GM12878 (cell line): ENCODE measurements at regions not wholly inside any gene's neighbourhood (a gene's known extent, or its start where the extent isn't known, plus 50 kb on each side); places are given as distances from the start of the nearest gene placed in this dataset.

Source experiments
- ATAC-seq: fragments of 200-7000 bp; cut with Tn5 transposase; 3 replicates; pipeline ENCODE4 v1.9.1; 2020; ENCODE audit warnings: mild to moderate bottlenecking, moderate library complexity
- BruUV-seq: library from RNA; stranded (reverse); fragments of 400-500 nt; replicated peaks from 2 replicates; lab custom pipeline; 2021; lab: Mats Ljungman, UMichigan
- CTCF ChIA-PET: fragments of 300-600 bp; sonication (Branson Sonifier 250); formaldehyde crosslinking; extraction: SDS; loops from one replicate; lab custom pipeline; 2021; ENCODE audit warnings: inconsistent platforms; lab: Yijun Ruan, JAX
- POLR2A ChIA-PET: fragments of 350-600 bp; formaldehyde crosslinking; extraction: SDS; loops from one replicate; lab custom pipeline; 2021; ENCODE audit warnings: inconsistent platforms; lab: Charles Lee
- RAD21 ChIA-PET: fragments of 300-600 bp; sonication (Branson Sonifier 250); formaldehyde crosslinking; loops from one replicate; lab custom pipeline; 2023; ENCODE audit warnings: antibody characterized with exemption; ENCODE audit not compliant: unreplicated experiment; lab: Charles Lee
- SMC1A ChIA-PET: fragments of 300-600 bp; sonication (Branson Sonifier 250); formaldehyde crosslinking; loops from one replicate; lab custom pipeline; 2023; ENCODE audit not compliant: unreplicated experiment, uncharacterized antibody; lab: Charles Lee
- DNase-seq: peaks from one replicate; pipeline ENCODE4 v3.0.0-alpha.2; 2011; ENCODE audit warnings: low read depth, low spot score
- FAIRE-seq: peaks from 3 replicates; lab custom pipeline; 2011; peaks lifted over from hg19 to GRCh38; lab: Jason Lieb, UNC
- H2AFZ ChIP-seq: 2 replicates; pipeline ENCODE4 v1.6.0; 2011; ENCODE audit warnings: low read depth, low read length, control low read depth; ENCODE audit not compliant: control insufficient read depth
- H3K27ac ChIP-seq: 2 replicates; pipeline ENCODE4 v1.5.1; 2011; ENCODE audit warnings: control low read depth; ENCODE audit not compliant: control insufficient read depth, insufficient read depth
- H3K27me3 ChIP-seq, 2 experiments: replicated peaks in 1 of 2; 2 replicates each; pipeline versions ENCODE4 v1.6.0 to v1.6.1; 2011; ENCODE audit warnings: low read length in 1 of 2; ENCODE audit not compliant: control insufficient read depth in 2 of 2, insufficient read depth in 2 of 2
- H3K36me3 ChIP-seq, 2 experiments: 2 replicates each; pipeline ENCODE4 v1.5.1; 2011; ENCODE audit warnings: low read length in 1 of 2; ENCODE audit not compliant: control insufficient read depth in 2 of 2, insufficient read depth in 2 of 2
- H3K4me1 ChIP-seq: 2 replicates; pipeline ENCODE4 v1.6.1; 2011; ENCODE audit warnings: mild to moderate bottlenecking, low read length, moderate library complexity, mixed read lengths; ENCODE audit not compliant: control insufficient read depth, insufficient read depth
- H3K4me2 ChIP-seq: 2 replicates; pipeline ENCODE4 v1.6.0; 2011; ENCODE audit warnings: control low read depth; ENCODE audit not compliant: control insufficient read depth, insufficient read depth
- H3K4me3 ChIP-seq: fragments of 200-600 bp; sonication (generic); 2 replicates; pipeline ENCODE4 v1.5.1; 2016
- H3K79me2 ChIP-seq: 2 replicates; pipeline ENCODE4 v1.6.0; 2011; ENCODE audit warnings: low read length; ENCODE audit not compliant: control insufficient read depth, insufficient read depth
- H3K9ac ChIP-seq: 2 replicates; pipeline ENCODE4 v1.8.0; 2011; ENCODE audit warnings: low read length, control low read depth, mixed read lengths; ENCODE audit not compliant: control insufficient read depth, insufficient read depth
- H3K9me3 ChIP-seq: replicated peaks from 3 replicates; pipeline ENCODE4 v1.5.1; 2011; ENCODE audit warnings: mild to moderate bottlenecking, low read length; ENCODE audit not compliant: control insufficient read depth, insufficient read depth
- H4K20me1 ChIP-seq: 2 replicates; pipeline ENCODE4 v1.6.0; 2011; ENCODE audit not compliant: control insufficient read depth, insufficient read depth
- IKZF1 ChIP-seq: fragments of 450-650 bp; conservative IDR thresholded peaks from 2 replicates; pipeline ENCODE4 v1.6.1; 2017; ENCODE audit warnings: antibody characterized with exemption, mild to moderate bottlenecking
- KAT2A ChIP-seq: conservative IDR thresholded peaks from 2 replicates; pipeline ENCODE4 v1.6.1; 2011; ENCODE audit warnings: low read depth, low read length; ENCODE audit not compliant: control insufficient read depth
- LARP7 ChIP-seq: fragments of 450-650 bp; IDR thresholded peaks from 2 replicates; pipeline ENCODE4 v1.6.1; 2017; ENCODE audit warnings: mild to moderate bottlenecking
- MTA3 ChIP-seq: IDR thresholded peaks from 2 replicates; pipeline ENCODE4 v1.6.1; 2012; ENCODE audit warnings: low read length, inconsistent platforms, borderline replicate concordance
- MYB ChIP-seq: fragments of 150-350 bp; IDR thresholded peaks from 2 replicates; pipeline ENCODE4 v1.6.1; 2014; ENCODE audit warnings: mild to moderate bottlenecking, low read depth, low read length, borderline replicate concordance
- NRF1 ChIP-seq: conservative IDR thresholded peaks from 2 replicates; pipeline ENCODE4 v1.6.1; 2011; ENCODE audit warnings: mild to moderate bottlenecking, low read depth, low read length, improper control_type of control experiment
- SUPT20H ChIP-seq: IDR thresholded peaks from 2 replicates; pipeline ENCODE4 v1.6.1; 2011; ENCODE audit warnings: low read depth, mild to moderate bottlenecking, low read length, moderate library complexity, borderline replicate concordance; ENCODE audit not compliant: control insufficient read depth
- WGBS: methylation state at CpG from one replicate; pipeline ENCODE4 v1.1.6; 2016; ENCODE audit warnings: low lambda C conversion rate; ENCODE audit not compliant: insufficient replicate concordance, insufficient coverage; ENCODE audit errors: missing lambda C conversion rate; 5-methylcytosine and 5-hydroxymethylcytosine counted together
- in situ Hi-C: fragments of 300-500 bp; cut with MboI; formaldehyde crosslinking; loops from 9 replicates; pipeline ENCODE4 v1.14.3; 2018; ENCODE audit warnings: mixed read lengths
- intact Hi-C: fragments of 100-400 bp; cut with micrococcal nuclease; formaldehyde crosslinking; loops from one replicate; pipeline ENCODE4 v1.14.2; 2022; ENCODE audit not compliant: unreplicated experiment
- TF ChIP-seq, protein P1 (sequence below): IDR thresholded peaks from 2 replicates; pipeline ENCODE4 v1.6.1; 2011; ENCODE audit warnings: mild to moderate bottlenecking, low read depth, low read length, moderate library complexity; ENCODE audit not compliant: insufficient replicate concordance
- TF ChIP-seq, protein P2 (sequence below): IDR thresholded peaks from 2 replicates; pipeline ENCODE4 v1.6.1; 2012; ENCODE audit warnings: low read length, inconsistent platforms

DNA sequence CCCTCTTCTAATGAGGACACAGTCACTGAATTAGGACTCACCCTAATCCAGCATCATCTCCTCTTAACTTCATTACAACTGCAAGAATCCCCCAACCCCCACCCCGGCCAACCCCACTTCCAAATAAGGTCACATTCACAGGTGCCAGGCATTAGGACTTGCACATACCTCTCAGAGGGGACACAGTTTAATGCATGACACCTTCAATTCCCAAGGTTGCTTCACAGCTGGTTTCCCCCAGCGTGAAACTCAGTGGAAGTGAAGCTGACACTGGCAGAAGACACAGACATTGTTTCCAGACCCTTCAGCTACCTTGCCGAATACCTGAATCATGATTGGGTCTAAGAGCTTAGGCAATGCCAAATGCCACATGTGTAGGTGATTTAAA lies 217.0 kb upstream of the DYNLRB2 start:
- no peaks in the 10 kb centered on the region for H3K4me1 ChIP-seq
- H3K36me3 ChIP-seq = no peaks in the 10 kb centered on the region
- 29% methylated on average over 3 of the region's 3 CpGs for WGBS
- intact Hi-C loops (no loop called here), in situ Hi-C loops (no loop called here)
- no peak for ATAC-seq
- CTCF ChIA-PET = interaction anchor here (1.6 kb wide), 1 partner anchor 12 kb away, joined by 5 read pairs; no protein-coding TSS in a partner anchor
- no peaks in the 10 kb centered on the region for H3K9me3 ChIP-seq
- H3K27me3 ChIP-seq = no peaks in the 10 kb centered on the region; a peak in 2 of 4 replicates
- no peak for FAIRE-seq
- no peaks in the 10 kb centered on the region for H3K79me2 ChIP-seq
- TF ChIP-seq, protein P1, sequence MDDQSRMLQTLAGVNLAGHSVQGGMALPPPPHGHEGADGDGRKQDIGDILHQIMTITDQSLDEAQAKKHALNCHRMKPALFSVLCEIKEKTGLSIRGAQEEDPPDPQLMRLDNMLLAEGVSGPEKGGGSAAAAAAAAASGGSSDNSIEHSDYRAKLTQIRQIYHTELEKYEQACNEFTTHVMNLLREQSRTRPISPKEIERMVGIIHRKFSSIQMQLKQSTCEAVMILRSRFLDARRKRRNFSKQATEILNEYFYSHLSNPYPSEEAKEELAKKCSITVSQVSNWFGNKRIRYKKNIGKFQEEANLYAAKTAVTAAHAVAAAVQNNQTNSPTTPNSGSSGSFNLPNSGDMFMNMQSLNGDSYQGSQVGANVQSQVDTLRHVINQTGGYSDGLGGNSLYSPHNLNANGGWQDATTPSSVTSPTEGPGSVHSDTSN = no peak
- TF ChIP-seq MTA3 (no peak), KAT2A (no peak), SUPT20H (no peak), LARP7 (no peak), MYB (no peak), IKZF1 (no peak), NRF1 (no peak)
- TF ChIP-seq, protein P2, sequence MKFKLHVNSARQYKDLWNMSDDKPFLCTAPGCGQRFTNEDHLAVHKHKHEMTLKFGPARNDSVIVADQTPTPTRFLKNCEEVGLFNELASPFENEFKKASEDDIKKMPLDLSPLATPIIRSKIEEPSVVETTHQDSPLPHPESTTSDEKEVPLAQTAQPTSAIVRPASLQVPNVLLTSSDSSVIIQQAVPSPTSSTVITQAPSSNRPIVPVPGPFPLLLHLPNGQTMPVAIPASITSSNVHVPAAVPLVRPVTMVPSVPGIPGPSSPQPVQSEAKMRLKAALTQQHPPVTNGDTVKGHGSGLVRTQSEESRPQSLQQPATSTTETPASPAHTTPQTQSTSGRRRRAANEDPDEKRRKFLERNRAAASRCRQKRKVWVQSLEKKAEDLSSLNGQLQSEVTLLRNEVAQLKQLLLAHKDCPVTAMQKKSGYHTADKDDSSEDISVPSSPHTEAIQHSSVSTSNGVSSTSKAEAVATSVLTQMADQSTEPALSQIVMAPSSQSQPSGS = no peak
- no peak overlapping the region for H3K27ac ChIP-seq
- H3K4me3 ChIP-seq = no peak overlapping the region
- H3K9ac ChIP-seq = no peak overlapping the region
- no TSS peak for BruUV-seq
- H2AFZ ChIP-seq = no peak overlapping the region
- SMC1A ChIA-PET = no interaction called here
- H4K20me1 ChIP-seq = no peaks in the 10 kb centered on the region
- no peak for DNase-seq
- POLR2A ChIA-PET = no interaction called here
- RAD21 ChIA-PET = no interaction called here
- no peak overlapping the region for H3K4me2 ChIP-seq
